Colon (tissue), 2 donors: ENCODE measurements at regions not wholly inside any gene's neighbourhood (a gene's known extent, or its start where the extent isn't known, plus 50 kb on each side); places are given as distances from the start of the nearest gene placed in this dataset.

Experiments used
- FAIRE-seq: peaks from 2 replicates; lab custom pipeline; 2012; peaks lifted over from hg19 to GRCh38; lab: Jason Lieb, UNC
- donor health status: control.
- donor health status: control.

DNA sequence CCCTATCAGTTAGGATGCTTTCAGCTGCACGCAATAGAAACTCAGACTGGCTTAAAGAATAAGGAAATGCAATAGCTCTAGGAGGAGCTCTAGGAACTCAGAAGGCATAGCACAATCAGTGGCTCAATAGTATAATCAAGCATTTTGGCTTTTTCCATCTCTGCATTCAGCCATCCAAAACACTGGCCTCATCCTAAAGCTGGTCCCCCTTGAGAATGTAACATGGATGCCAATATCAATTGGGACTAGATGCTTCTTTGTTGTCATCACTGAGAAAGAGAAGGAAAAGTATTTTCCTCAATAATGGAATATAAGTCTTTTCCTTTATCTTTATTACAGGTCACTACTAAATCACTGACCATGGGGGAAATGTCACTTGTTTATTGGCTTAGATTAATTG lies 509.5 kb downstream of the PLPP3 start:
- FAIRE-seq, result no peak

DNA sequence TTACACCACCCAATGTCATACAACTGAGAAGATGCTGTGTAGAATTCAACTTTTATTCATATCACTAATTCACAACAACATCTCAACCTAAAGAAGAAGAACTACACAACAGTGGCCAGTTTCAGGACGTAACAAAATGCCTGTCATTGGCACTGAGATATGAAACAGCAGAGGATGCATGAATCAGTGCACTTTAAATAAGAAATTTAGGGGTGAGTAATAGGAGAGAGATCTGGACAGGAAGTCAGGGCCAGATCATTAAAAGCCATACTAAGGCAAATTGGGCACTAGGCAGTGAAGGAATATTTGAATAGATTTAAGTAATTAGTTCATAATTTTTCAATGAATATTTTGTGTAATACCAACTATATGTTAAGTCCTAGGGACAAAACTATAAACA lies 510.5 kb downstream of the PLPP3 start:
- FAIRE-seq, result no peak

GRCh38 chr1:56068210-56068609 lies 511.2 kb downstream of the PLPP3 start:
- no peak for FAIRE-seq

GRCh38 chr1:56065729-56066128 lies 513.6 kb downstream of the PLPP3 start:
- FAIRE-seq, result no peak

GRCh38 chr1:56064705-56065104 lies 514.7 kb downstream of the PLPP3 start:
- no peak for FAIRE-seq

GRCh38 chr1:56063461-56063860 lies 515.9 kb downstream of the PLPP3 start:
- FAIRE-seq, result no peak

GRCh38 chr1:56062625-56063024 lies 516.7 kb downstream of the PLPP3 start:
- FAIRE-seq, result no peak

- no peak for FAIRE-seq
Observed at GRCh38 chr1:56061824-56062223, 517.5 kb downstream of the PLPP3 start.

DNA sequence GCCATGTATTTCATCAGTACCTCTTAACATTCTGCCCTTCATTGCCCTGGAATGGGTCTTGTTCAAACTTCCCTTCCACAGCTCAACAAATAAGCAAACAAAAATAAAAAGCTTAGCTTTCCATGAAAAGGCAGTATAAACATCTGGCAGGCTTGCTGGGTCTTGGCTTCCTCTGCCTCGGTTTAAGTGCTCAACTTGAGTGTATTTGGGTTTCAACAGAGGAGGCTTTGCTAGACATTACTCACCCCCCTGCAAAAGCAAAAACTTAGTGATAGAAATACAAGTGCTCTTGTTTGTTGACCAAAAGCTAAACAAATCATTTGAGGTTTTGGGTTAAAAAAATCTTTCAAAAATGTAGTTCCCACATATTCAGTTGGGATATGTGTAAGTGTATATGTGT lies 518.5 kb downstream of the PLPP3 start:
- no peak for FAIRE-seq

DNA sequence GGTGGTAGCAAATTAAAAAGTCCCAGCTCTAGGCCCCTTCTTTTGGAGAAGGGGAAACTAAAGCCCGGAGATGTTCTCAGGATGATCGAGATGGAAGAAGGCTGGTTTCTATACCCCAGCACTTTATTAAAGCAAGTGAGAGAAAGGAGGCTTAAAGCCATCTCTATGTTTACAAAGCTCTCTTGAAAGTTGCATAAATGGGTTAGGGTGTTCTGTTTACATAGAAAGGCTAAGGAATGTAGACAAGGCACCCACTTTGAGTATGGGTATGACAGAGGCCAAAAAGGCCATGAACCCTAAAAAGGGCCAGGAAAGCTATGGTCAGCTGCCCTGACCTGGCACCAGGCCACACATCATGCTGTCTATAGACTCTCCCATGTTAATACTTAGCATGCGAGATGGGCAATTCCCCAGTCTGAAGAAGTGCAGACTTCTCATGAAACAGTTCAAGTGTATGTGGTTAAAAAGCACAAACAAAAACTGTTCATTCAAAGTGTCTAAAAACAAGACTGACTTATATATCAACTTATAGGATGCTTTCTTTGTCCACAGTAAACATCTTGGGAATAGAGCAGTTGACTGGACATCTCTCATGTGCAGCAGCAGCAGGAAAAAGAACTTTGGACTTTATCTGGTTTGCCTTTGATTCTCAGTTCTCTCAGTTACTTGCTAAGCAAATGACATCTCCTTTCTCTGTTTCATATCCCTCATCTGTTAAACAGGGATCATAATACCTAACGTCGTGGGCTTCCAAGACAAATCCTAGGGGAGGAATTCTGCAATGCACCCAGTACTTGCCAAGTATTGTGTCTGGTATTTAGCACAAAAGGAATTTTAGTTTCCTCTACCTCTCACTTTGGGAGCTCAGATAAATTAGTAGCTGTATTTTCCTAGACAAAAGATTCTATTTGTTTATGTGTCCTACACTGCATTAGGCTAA lies 521.6 kb downstream of the PLPP3 start:
- FAIRE-seq, result no peak

- no peak for FAIRE-seq
Observed at GRCh38 chr1:56056438-56057287, 522.7 kb downstream of the PLPP3 start.

- no peak for FAIRE-seq
Observed at GRCh38 chr1:56054959-56055358, 524.4 kb downstream of the PLPP3 start.

DNA sequence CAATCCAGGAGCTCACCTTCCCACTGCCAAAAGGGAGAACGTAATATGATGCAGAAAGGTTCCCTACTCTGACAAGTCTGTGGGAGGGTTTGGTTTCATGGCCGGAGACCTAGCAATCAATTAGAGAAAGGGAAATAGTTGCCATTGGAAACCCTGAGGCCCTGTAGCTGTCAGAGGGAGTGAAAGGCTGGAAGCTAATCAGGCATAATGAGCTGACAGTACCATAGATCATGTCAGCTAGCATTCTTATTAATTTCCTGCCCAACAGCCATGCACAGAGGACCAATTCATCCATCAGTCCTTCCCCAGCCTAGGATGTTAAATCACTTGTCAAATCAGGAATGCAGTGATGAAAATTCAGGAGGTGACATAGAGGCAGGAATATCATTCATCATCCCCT lies 527.3 kb downstream of the PLPP3 start:
- FAIRE-seq, result no peak

DNA sequence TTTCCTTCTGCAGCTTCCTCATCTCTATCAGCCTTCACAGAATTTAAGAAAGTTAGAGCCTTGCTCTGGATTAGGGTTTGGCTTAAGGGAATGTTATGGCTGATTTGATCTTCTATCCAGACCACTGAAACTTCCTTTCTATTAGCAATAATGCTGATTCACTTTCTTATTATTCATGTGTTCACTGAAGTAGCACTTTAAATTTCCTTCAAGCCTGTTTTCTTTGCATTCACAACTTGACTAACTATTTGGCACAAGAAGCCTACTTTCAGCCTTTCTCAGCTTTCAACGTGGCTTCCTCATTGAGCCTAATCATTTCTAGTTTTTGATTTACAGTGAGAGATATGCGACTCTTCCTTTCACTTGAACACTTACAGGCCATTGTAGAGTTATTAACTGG lies 528.5 kb downstream of the PLPP3 start:
- no peak for FAIRE-seq

GRCh38 chr1:56045477-56045876 lies 533.9 kb downstream of the PLPP3 start:
- no peak for FAIRE-seq

DNA sequence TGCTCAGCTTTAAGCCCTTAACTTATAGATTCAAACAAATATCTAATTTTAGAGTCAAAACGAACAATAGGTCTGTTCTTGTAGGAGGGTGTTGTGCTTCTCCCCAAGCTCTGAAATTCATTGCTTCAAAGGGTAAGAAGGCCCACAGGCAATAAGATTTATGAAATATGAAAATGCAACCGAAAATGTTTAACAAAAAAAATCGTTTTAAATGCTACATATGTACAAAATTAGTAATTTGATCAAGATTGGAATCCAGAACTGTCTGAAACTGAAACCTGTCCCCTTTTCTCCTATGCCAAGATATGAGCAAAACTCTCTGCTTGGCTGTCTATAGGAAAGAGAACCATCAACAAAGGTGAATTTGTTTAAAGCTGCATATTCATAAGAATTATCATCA lies 534.3 kb downstream of the PLPP3 start:
- no peak for FAIRE-seq

DNA sequence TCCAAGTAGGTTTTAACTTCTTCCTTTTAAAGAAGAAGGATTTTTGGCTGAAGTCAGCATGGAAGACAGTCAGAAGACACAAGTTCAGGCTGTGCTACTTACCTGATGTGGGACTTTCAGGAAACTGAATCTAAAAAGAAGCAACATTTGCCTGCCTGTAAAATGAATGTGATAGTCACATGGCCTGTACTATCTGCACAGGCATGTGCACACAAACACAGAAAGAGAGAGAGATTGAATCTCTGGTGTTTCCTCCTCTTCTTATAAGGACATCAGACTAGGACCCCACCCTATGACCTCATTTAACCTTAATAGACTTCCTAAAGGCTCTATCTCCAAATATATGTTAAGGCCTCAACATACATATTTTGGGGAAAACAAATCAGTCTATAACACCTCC lies 542.9 kb downstream of the PLPP3 start:
- no peak for FAIRE-seq

DNA sequence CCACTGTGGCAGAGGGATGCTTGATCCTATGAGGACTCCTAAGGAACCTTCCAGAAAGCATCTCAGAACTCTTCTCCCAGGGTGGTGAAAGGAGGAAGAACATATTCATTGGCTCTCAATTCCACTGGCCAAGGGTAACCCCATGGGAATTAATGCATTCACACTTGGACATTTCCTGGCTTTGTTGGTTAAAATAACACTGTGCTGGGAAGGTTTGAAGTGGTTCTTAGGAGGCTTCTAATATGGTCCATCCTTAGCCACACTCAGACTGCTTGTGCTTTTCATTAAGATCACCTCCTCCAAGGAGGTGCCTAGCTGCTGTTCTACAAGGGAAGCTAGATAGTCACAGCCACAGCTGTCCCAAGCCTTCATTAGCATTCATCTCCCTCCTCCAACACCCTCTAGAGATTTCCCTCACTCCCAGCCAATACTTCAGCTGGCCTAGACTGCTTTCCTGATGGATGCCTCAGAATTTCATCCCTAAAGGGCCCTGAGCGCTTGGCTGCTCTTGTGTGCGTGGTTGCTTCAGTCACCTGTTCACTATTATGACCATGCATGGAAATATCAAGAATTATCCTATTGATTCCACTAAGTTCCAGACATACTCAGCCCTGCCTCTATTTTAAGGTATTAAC lies 544.4 kb downstream of the PLPP3 start:
- FAIRE-seq, result no peak

- FAIRE-seq, result no peak
Observed at GRCh38 chr1:56034222-56034621, 545.1 kb downstream of the PLPP3 start.

DNA sequence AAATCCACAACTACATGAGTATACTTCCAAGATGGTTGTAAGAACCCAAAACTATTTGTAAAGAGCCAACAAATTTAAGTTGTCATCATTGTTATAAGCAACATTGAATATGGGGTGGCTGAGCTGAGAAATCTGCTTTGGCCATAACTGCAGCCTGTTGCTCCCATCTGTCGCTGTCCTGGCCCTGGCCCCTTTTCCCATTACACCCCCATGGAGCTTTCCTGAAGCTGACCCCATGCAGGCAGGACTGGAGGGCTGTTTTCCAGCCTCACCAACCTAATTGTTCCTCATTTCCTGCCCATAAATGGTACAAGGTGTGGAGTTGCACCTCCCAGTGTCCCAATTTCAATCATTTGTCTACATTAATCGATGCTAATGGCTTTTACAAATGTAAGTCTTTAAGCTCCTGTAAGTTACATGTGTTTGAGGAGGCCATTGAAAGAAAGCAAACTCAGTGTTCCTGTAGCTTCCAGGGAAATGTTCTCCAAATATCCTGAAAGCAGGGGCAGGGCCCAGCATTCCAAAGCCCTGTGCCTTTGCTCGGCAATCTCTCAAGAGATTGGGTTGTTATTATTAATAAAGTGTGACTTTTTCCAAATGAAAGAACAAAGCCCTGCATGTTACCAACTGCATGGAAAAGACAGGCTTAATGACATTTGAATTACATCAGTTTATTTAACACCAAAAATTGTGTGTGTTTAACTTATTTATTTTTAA lies 545.9 kb downstream of the PLPP3 start:
- FAIRE-seq, result no peak

DNA sequence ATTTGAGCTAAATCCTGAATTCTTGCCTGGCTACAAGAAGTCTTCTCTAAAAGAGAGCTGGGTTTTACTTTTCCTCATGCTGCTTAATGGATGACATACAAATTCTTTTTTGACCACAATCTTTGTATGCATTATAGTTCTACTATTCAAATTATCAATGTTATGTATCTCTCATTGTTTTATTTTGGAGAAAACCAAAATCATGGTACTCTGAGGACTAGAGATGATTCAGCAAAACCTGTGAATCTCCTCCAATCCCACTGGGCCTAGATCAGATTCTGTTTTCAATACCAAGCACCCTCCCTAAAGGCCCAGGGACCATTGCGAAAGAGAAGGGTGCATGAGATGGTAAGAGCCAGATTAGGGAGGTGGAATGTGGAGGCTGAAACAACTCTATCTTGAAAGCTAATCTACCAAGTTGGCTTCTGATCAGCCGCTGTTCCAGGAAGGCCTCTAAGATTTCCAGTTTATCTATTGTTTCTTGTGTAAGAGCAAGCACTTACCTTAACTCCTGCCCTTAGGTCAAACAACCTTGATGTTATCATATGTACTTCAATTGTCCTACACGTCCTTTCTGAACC lies 547.2 kb downstream of the PLPP3 start:
- no peak for FAIRE-seq

GRCh38 chr1:56031001-56031400 lies 548.4 kb downstream of the PLPP3 start:
- no peak for FAIRE-seq
